ENCODE measurements at regions not wholly inside any gene's neighbourhood (a gene's known extent, or its start where the extent isn't known, plus 50 kb on each side); places are given as distances from the start of the nearest gene placed in this dataset.

- Histone ChIP-seq H3K4me1 (no peaks in the 10 kb centered on the region), H3K4me3 (no peak overlapping the region), H3K27ac (no peak overlapping the region), H3K9me3 (peaks cover 0 to 6% of the 10 kb centered on the region in 2 donors), H3K36me3 (no peaks in the 10 kb centered on the region), H3K27me3 (no peaks in the 10 kb centered on the region)
- intact Hi-C loops (cut with DNase I; ENCODE audit: low total_unique reads) = no loop called here
- no peak for TF ChIP-seq CTCF (IDR thresholded peaks at IDR 0.05)
- TF ChIP-seq POLR2A (IDR thresholded peaks at IDR 0.05) = no peak
- TF ChIP-seq POLR2AphosphoS5 (IDR thresholded peaks at IDR 0.05) = no peak
- DNase-seq (ENCODE audit: low spot score in 2 of 2) = no peak
These were observed 437.3 kb upstream of the SOX11 start for GRCh38 chr2:5254791-5255332.

GRCh38 chr2:5263291-5263690 lies 428.9 kb upstream of the SOX11 start:
- H3K9me3 ChIP-seq = peaks cover 0 to 2% of the 10 kb centered on the region in 2 donors
- H3K4me1 ChIP-seq = no peaks in the 10 kb centered on the region
- no peak overlapping the region for H3K27ac ChIP-seq
- no peak overlapping the region for H3K4me3 ChIP-seq
- TF ChIP-seq CTCF (IDR thresholded peaks at IDR 0.05) (no peak), POLR2AphosphoS5 (IDR thresholded peaks at IDR 0.05) (no peak), POLR2A (IDR thresholded peaks at IDR 0.05) (no peak)
- intact Hi-C loops (cut with DNase I; ENCODE audit: low total_unique reads) = no loop called here
- no peak for DNase-seq (ENCODE audit: low spot score in 2 of 2)
- no peaks in the 10 kb centered on the region for H3K27me3 ChIP-seq
- no peaks in the 10 kb centered on the region for H3K36me3 ChIP-seq

- no peak for DNase-seq (ENCODE audit: low spot score in 2 of 2)
- TF ChIP-seq POLR2AphosphoS5 (IDR thresholded peaks at IDR 0.05) (no peak), POLR2A (IDR thresholded peaks at IDR 0.05) (no peak), CTCF (IDR thresholded peaks at IDR 0.05) (no peak)
- Histone ChIP-seq H3K4me1 (no peaks in the 10 kb centered on the region), H3K36me3 (no peaks in the 10 kb centered on the region), H3K27ac (no peak overlapping the region), H3K9me3 (no peaks in the 10 kb centered on the region), H3K4me3 (no peak overlapping the region), H3K27me3 (no peaks in the 10 kb centered on the region)
- intact Hi-C loops (cut with DNase I; ENCODE audit: low total_unique reads) = no loop called here
These were observed 427.8 kb upstream of the SOX11 start for GRCh38 chr2:5264361-5264760.

GRCh38 chr2:5285061-5285460 lies 407.1 kb upstream of the SOX11 start:
- no peaks in the 10 kb centered on the region for H3K9me3 ChIP-seq
- no peak for TF ChIP-seq POLR2A (IDR thresholded peaks at IDR 0.05)
- TF ChIP-seq CTCF (IDR thresholded peaks at IDR 0.05) = no peak
- no peak for TF ChIP-seq POLR2AphosphoS5 (IDR thresholded peaks at IDR 0.05)
- H3K27ac ChIP-seq = no peak overlapping the region
- no peaks in the 10 kb centered on the region for H3K27me3 ChIP-seq
- no peak overlapping the region for H3K4me3 ChIP-seq
- DNase-seq (ENCODE audit: low spot score in 2 of 2) = no peak
- H3K4me1 ChIP-seq = no peaks in the 10 kb centered on the region
- intact Hi-C loops (cut with DNase I; ENCODE audit: low total_unique reads) = no loop called here
- no peaks in the 10 kb centered on the region for H3K36me3 ChIP-seq

GRCh38 chr2:5285872-5286769 lies 406.1 kb upstream of the SOX11 start:
- TF ChIP-seq CTCF (IDR thresholded peaks at IDR 0.05) = no peak
- TF ChIP-seq POLR2A (IDR thresholded peaks at IDR 0.05) = no peak
- no peak for TF ChIP-seq POLR2AphosphoS5 (IDR thresholded peaks at IDR 0.05)
- intact Hi-C loops (cut with DNase I; ENCODE audit: low total_unique reads) = no loop called here
- Histone ChIP-seq H3K9me3 (no peaks in the 10 kb centered on the region), H3K27me3 (no peaks in the 10 kb centered on the region), H3K4me3 (no peak overlapping the region), H3K27ac (no peak overlapping the region), H3K4me1 (no peaks in the 10 kb centered on the region), H3K36me3 (no peaks in the 10 kb centered on the region)
- DNase-seq (ENCODE audit: low spot score in 2 of 2) = no peak

Measured in breast epithelium (tissue), 4 donors.